GM12891 (cell line): ENCODE measurements at regions not wholly inside any gene's neighbourhood (a gene's known extent, or its start where the extent isn't known, plus 50 kb on each side); places are given as distances from the start of the nearest gene placed in this dataset.

ENCODE experiments used
- DNase-seq: peaks from one replicate; pipeline ENCODE4 v3.0.0; 2011; ENCODE audit warnings: low spot score; ENCODE audit not compliant: insufficient read length
- FAIRE-seq: peaks from 2 replicates; lab custom pipeline; 2011; peaks lifted over from hg19 to GRCh38; lab: Jason Lieb, UNC
- PAX5 ChIP-seq: IDR thresholded peaks from 2 replicates; pipeline ENCODE4 v1.6.1; 2011; ENCODE audit warnings: low read length, moderate library complexity, mild to moderate bottlenecking; ENCODE audit not compliant: insufficient read depth, severe bottlenecking
- POLR2A ChIP-seq: IDR thresholded peaks from 2 replicates; pipeline ENCODE4 v1.6.1; 2011; ENCODE audit warnings: low read depth, low read length, control low read depth
- POLR2AphosphoS5 ChIP-seq: IDR thresholded peaks from 2 replicates; pipeline ENCODE4 v1.6.1; 2011; ENCODE audit warnings: low read depth, low read length, control low read depth
- POU2F2 ChIP-seq: IDR thresholded peaks from 2 replicates; pipeline ENCODE4 v1.6.1; 2011; ENCODE audit warnings: low read depth, mild to moderate bottlenecking, control low read depth, low read length, moderate library complexity
- SPI1 ChIP-seq: IDR thresholded peaks from 2 replicates; pipeline ENCODE4 v1.6.1; 2011; ENCODE audit warnings: low read depth, low read length, control low read depth
- TAF1 ChIP-seq: IDR thresholded peaks from 2 replicates; pipeline ENCODE4 v1.6.1; 2011; ENCODE audit warnings: low read depth, low read length, control low read depth

GRCh38 chr18:78741381-78742217 lies 238.0 kb upstream of the SALL3 start:
- DNase-seq (no peak), FAIRE-seq (no peak)
- TF ChIP-seq SPI1 (no peak), POU2F2 (no peak), PAX5 (no peak), POLR2A (no peak), POLR2AphosphoS5 (no peak), TAF1 (no peak)

- no peak for FAIRE-seq
- TF ChIP-seq TAF1 (no peak), PAX5 (no peak), SPI1 (no peak), POLR2A (no peak), POLR2AphosphoS5 (no peak), POU2F2 (no peak)
Measured at GRCh38 chr18:78742218-78742745, 237.3 kb upstream of the SALL3 start.

GRCh38 chr18:78743078-78743477 lies 236.5 kb upstream of the SALL3 start:
- TF ChIP-seq POLR2A: no peak
- FAIRE-seq: no peak
- no peak for DNase-seq

More at GRCh38 chr18:78742218-78742745, 237.3 kb upstream of the SALL3 start:
- DNase-seq: no peak

GRCh38 chr18:78751664-78752063 lies 228.0 kb upstream of the SALL3 start:
- DNase-seq: no peak
- no peak for TF ChIP-seq POLR2A
- TF ChIP-seq POLR2AphosphoS5: no peak
- no peak for TF ChIP-seq PAX5
- no peak for TF ChIP-seq TAF1
- TF ChIP-seq SPI1: no peak
- FAIRE-seq: no peak

- no peak for TF ChIP-seq POU2F2
- DNase-seq (no peak), FAIRE-seq (no peak)
Measured at GRCh38 chr18:78753240-78753639, 226.4 kb upstream of the SALL3 start.

GRCh38 chr18:78754311-78755043 lies 225.1 kb upstream of the SALL3 start:
- no peak for FAIRE-seq
- no peak for DNase-seq
- TF ChIP-seq PAX5 (no peak), POLR2AphosphoS5 (no peak), TAF1 (no peak), POLR2A (no peak), SPI1 (no peak), POU2F2 (no peak)

GRCh38 chr18:78757014-78757413 lies 222.6 kb upstream of the SALL3 start:
- FAIRE-seq: no peak

GRCh38 chr18:78758496-78758895 lies 221.1 kb upstream of the SALL3 start:
- TF ChIP-seq TAF1: no peak
- no peak for TF ChIP-seq SPI1
- TF ChIP-seq POLR2A: no peak
- no peak for TF ChIP-seq POU2F2
- no peak for TF ChIP-seq PAX5
- TF ChIP-seq POLR2AphosphoS5: no peak
- DNase-seq (no peak), FAIRE-seq (no peak)

More at GRCh38 chr18:78757014-78757413, 222.6 kb upstream of the SALL3 start:
- no peak for DNase-seq
- no peak for TF ChIP-seq PAX5
- TF ChIP-seq POU2F2: no peak
- no peak for TF ChIP-seq TAF1
- no peak for TF ChIP-seq POLR2AphosphoS5
- TF ChIP-seq POLR2A: no peak
- TF ChIP-seq SPI1: no peak

- TF ChIP-seq POU2F2 (no peak), SPI1 (no peak), POLR2AphosphoS5 (no peak), PAX5 (no peak), TAF1 (no peak), POLR2A (no peak)
- no peak for FAIRE-seq
- no peak for DNase-seq
Measured at GRCh38 chr18:78762753-78763152, 216.9 kb upstream of the SALL3 start.

- DNase-seq (no peak), FAIRE-seq (no peak)
- TF ChIP-seq POLR2A: no peak
- TF ChIP-seq POLR2AphosphoS5: no peak
- TF ChIP-seq TAF1: no peak
- no peak for TF ChIP-seq POU2F2
- TF ChIP-seq PAX5: no peak
- no peak for TF ChIP-seq SPI1
Measured at GRCh38 chr18:78764544-78764943, 215.1 kb upstream of the SALL3 start.
